DMS 273 (cell line): ENCODE measurements at regions not wholly inside any gene's neighbourhood (a gene's known extent, or its start where the extent isn't known, plus 50 kb on each side); places are given as distances from the start of the nearest gene placed in this dataset.

Experiments
- DNase-seq: peaks from one replicate; lab custom pipeline; 2025; ENCODE audit not compliant: unreplicated experiment; lab: John Stamatoyannopoulos, UW

- no peak for DNase-seq
These were observed 97.7 kb downstream of the CD47 start for GRCh38 chr3:107992976-107993684.

- DNase-seq, result no peak
These were observed 99.9 kb downstream of the CD47 start for GRCh38 chr3:107990926-107991325.

- DNase-seq, result no peak
These were observed 100.4 kb downstream of the CD47 start for GRCh38 chr3:107990433-107990832.

DNA sequence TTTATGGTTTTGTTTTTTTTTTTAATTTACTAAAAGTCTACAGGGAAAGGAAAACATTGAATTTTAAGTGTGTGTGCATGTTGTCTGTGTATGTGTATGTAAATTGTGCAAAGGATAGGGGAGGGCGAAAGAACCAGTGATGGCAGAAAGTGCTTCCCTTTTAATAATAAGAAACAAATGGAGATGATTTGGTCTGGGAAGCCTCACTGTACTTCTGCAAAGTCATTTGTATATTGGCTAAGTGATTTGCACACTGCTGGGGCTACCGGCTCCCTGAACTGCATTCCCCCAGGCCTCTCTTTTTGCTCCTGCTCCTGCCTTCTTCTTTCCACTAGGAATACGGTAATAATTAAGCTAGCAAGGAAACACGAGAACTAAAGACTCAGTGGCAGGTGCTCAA lies 101.2 kb downstream of the CD47 start:
- no peak for DNase-seq

GRCh38 chr3:107988460-107989175 lies 102.2 kb downstream of the CD47 start:
- DNase-seq, result peak; percentile 17

GRCh38 chr3:107987036-107987939 lies 103.5 kb downstream of the CD47 start:
- DNase-seq, result peak; percentile 49

- DNase-seq, result no peak
These were observed 104.3 kb downstream of the CD47 start for GRCh38 chr3:107986505-107986904.

DNA sequence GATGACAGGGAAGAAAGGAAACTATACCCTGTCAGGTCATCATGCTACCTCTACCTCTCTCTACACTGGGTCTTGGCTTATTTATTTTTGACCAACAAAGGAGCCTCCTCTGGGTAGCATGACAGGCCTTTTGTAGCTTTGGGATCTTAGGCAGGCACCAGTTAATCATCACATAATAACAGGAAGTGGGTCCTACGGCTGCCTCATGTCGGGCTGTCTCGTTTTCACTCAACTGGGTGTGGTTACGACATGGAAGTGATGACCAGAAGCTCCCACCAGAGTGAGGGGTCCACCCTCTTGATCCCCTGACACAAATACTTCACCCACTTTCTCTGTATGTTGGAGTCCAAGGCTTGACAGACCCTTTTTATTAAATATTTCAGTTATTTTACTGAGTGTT lies 105.3 kb downstream of the CD47 start:
- DNase-seq, result no peak

- DNase-seq, result no peak
These were observed 107.6 kb downstream of the CD47 start for GRCh38 chr3:107983247-107983646.

DNA sequence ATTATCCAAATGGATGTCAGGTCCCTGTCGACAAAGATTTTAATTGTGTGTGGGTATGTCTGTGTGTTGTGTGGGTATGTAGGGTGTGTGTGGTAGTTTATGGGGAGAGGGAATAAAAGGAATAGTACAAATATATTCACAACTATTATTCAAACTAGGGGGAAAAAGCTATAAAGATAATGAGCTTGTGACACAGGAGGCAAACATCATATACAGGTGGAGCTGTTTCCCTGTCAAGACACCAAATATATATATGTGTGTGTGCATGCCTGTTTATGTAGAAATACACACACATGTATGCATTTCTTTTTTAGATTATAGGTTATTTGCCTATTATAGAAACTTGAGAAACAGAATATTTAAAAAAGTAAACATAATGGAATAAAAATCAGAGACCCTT lies 108.7 kb downstream of the CD47 start:
- DNase-seq, result no peak

- no peak for DNase-seq
These were observed 109.2 kb downstream of the CD47 start for GRCh38 chr3:107981471-107982111.

GRCh38 chr3:107979538-107979937 lies 111.3 kb downstream of the CD47 start:
- DNase-seq, result no peak

DNA sequence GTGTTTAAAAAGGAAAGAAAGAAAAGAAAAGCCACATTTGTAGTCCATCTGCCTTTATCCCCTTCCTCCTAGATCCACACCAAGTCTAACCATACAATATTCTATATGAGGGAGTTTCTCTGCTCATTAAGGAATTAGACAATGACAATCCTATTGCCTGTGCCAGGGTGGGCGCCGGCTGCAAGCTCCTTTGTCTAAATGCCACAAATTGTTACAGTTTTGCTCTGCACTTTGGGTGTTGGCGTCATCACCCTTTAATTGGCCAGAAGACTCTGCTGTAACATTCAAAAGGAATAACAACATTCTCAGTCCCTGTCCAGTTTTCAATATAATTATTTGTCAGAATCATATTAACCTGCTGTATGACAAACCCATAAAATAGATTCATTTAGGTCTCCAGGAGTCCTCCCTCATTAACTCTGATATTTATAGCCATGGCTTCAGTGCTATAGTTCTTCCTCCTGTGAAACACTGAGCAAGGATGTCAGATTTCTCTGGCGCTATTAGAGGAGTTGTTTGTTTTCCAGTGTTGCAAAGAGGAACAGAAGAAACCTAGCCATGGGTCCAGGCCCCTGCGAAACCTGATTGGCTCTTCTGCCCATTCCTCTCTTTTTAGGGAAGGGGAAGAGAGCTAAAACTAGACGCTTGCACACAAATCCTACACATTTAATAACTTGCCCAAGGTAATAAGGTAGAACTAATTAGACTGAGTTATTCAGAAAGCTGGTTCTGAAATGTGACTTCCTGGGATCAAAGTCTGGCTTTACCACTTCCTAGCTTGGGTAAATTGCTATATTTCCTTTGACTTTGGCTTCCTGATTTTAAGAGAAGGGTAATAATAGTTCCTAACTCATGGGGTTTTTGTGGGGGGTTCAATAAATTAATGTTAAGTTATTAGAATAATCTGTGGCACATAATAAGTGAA lies 112.4 kb downstream of the CD47 start:
- DNase-seq, result no peak

DNA sequence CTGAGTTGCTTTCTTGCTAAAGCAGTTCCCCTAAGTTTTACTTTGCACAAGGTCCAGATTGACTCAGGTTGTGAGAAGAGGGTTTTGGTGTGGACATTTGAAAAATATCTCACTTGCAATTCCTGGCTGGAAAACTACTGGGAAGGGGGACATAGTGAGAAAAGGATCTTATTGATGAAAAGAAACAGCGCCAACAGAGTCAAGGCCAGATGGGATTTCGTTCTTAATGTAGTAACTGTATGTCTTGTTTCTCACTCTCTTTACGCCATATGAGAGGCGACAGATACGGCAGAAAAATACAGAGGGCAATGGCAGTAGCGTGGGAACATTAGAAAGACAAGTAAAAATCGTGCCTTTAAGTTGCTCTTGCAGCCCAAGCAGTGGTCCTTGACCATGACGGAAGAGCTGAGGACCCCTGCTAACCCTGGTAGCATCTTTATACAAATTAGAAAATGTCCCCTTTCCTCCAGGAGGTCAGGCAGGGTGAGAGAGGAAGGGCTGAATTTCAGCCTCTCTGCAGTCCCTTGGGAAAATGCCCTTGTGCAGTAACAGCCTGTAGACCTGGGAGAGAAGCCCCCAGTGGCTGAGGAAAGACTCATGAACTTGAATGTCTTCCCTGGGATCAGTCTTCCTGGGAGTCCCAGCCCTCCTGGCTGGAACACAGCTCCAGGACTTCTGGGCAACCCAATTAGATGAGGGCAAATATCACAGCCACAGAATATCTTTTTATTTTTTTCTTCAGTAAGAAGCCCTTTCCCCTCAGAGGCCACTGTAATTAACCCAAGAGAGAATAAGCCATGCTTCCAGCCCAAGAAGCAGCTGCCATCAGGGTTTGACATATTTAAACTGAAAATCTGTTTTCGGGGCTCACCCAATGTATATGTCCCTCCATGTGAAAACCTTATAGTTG lies 113.4 kb downstream of the CD47 start:
- peak; percentile 13 for DNase-seq

GRCh38 chr3:107976202-107976800 lies 114.5 kb downstream of the CD47 start:
- DNase-seq, result no peak

- no peak for DNase-seq
These were observed 115.2 kb downstream of the CD47 start for GRCh38 chr3:107975529-107976201.

DNA sequence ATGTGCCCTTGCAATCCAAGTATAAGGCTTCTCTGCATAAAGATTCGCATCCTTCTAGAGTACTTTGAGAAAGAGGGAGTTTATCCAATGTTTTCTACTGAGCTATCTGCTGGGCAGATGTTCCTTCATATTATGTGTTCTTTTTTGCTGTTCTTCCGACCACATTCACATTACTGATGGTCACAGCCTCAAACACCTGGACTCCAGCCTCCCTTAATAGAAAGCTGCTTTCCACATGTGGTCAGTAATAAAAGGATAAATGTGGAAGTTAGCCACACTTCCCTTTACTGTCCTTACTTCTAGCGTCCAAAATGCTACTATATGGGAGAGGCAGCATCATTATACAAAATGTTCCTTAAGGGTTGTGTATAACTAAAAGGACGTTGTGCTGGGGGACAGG lies 116.9 kb downstream of the CD47 start:
- no peak for DNase-seq

- no peak for DNase-seq
These were observed 117.7 kb downstream of the CD47 start for GRCh38 chr3:107973152-107973551.
